ENCODE measurements at regions not wholly inside any gene's neighbourhood (a gene's known extent, or its start where the extent isn't known, plus 50 kb on each side); places are given as distances from the start of the nearest gene placed in this dataset.
A peak's percentile ranks its signal among the peaks of the same experiment; 100 is the strongest.

- DNase-seq, result no peak
Observed at GRCh38 chr4:125135652-125136051, 179.1 kb upstream of the FAT4 start.

- DNase-seq, result no peak
Observed at GRCh38 chr4:125132729-125133128, 182.0 kb upstream of the FAT4 start.

- DNase-seq, result peak; percentile 23
Observed at GRCh38 chr4:125131891-125132680, 182.7 kb upstream of the FAT4 start.

GRCh38 chr4:125125276-125125675 lies 189.5 kb upstream of the FAT4 start:
- no peak for DNase-seq

- DNase-seq, result peak; percentile 82
Observed at GRCh38 chr4:125123570-125124109, 191.1 kb upstream of the FAT4 start.

GRCh38 chr4:125121581-125121980 lies 193.2 kb upstream of the FAT4 start:
- no peak for DNase-seq

GRCh38 chr4:125116431-125116830 lies 198.3 kb upstream of the FAT4 start:
- DNase-seq, result no peak

GRCh38 chr4:125115941-125116340 lies 198.8 kb upstream of the FAT4 start:
- DNase-seq, result peak; percentile 67

GRCh38 chr4:125115476-125115875 lies 199.3 kb upstream of the FAT4 start:
- peak; percentile 59 for DNase-seq

- peak; percentile 41 for DNase-seq
Observed at GRCh38 chr4:125112536-125112935, 202.2 kb upstream of the FAT4 start.

GRCh38 chr4:125111323-125111722 lies 203.4 kb upstream of the FAT4 start:
- DNase-seq, result no peak

GRCh38 chr4:125105561-125105960 lies 209.2 kb upstream of the FAT4 start:
- DNase-seq, result peak; percentile 47

GRCh38 chr4:125104616-125105015 lies 210.1 kb upstream of the FAT4 start:
- DNase-seq, result peak; percentile 28

- DNase-seq, result peak; percentile 25
Observed at GRCh38 chr4:125101719-125102118, 213.0 kb upstream of the FAT4 start.

- peak; percentile 39 for DNase-seq
Observed at GRCh38 chr4:125097729-125098128, 217.0 kb upstream of the FAT4 start.

- no peak for DNase-seq
Observed at GRCh38 chr4:125096662-125097061, 218.1 kb upstream of the FAT4 start.

- DNase-seq, result no peak
Observed at GRCh38 chr4:125091541-125091940, 223.2 kb upstream of the FAT4 start.

- no peak for DNase-seq
Observed at GRCh38 chr4:125091101-125091500, 223.7 kb upstream of the FAT4 start.

GRCh38 chr4:125084608-125085007 lies 230.1 kb upstream of the FAT4 start:
- no peak for DNase-seq

GRCh38 chr4:125082729-125083417 lies 231.9 kb upstream of the FAT4 start:
- DNase-seq, result no peak

- no peak for DNase-seq
Observed at GRCh38 chr4:125072269-125072668, 242.5 kb upstream of the FAT4 start.

GRCh38 chr4:125070861-125071260 lies 243.9 kb upstream of the FAT4 start:
- DNase-seq, result no peak

- no peak for DNase-seq
Observed at GRCh38 chr4:125062115-125063050, 252.4 kb upstream of the FAT4 start.
